ENCODE measurements at regions not wholly inside any gene's neighbourhood (a gene's known extent, or its start where the extent isn't known, plus 50 kb on each side); places are given as distances from the start of the nearest gene placed in this dataset.
"Not testable (repeated sequence)": the region's sequence is repeated elsewhere in the genome, so short reads cannot be mapped to it uniquely, and the experiment has no call there.

- peak in 2 of 6 donors; percentile 49 to 79 for DNase-seq (ENCODE audit: low read depth in 4 of 6, low spot score in 6 of 6)
- Histone ChIP-seq H3K27ac (ENCODE audit: low read depth, low read length) (peak overlapping the region; percentile 29), H3K4me3 (ENCODE audit: low read depth, low read length) (no peak overlapping the region), H3K4me1 (ENCODE audit: control insufficient read depth, insufficient read depth, low read length) (peaks cover 37% of the 10 kb centered on the region), H3K36me3 (ENCODE audit: control insufficient read depth, insufficient read depth, low read length) (no peaks in the 10 kb centered on the region), H3K27me3 (ENCODE audit: control insufficient read depth, insufficient read depth, low read length) (no peaks in the 10 kb centered on the region), H3K9me3 (ENCODE audit: control insufficient read depth, insufficient read depth, low read length) (no peaks in the 10 kb centered on the region)
- WGBS (ENCODE audit: insufficient coverage): 26% methylated on average over 8 of the region's 16 CpGs
Observed at GRCh38 chr5:173673295-173674101, 57.0 kb upstream of the BOD1 start.

GRCh38 chr5:173675287-173675996 is 59.0 kb upstream of the BOD1 start:
- WGBS (ENCODE audit: insufficient coverage): 86% methylated on average over 5 of the region's 6 CpGs
- no peak overlapping the region for H3K4me3 ChIP-seq (ENCODE audit: low read depth, low read length)
- DNase-seq (ENCODE audit: low read depth in 4 of 6, low spot score in 6 of 6): no peak
- no peaks in the 10 kb centered on the region for H3K27me3 ChIP-seq (ENCODE audit: control insufficient read depth, insufficient read depth, low read length)
- no peaks in the 10 kb centered on the region for H3K36me3 ChIP-seq (ENCODE audit: control insufficient read depth, insufficient read depth, low read length)
- H3K9me3 ChIP-seq (ENCODE audit: control insufficient read depth, insufficient read depth, low read length): no peaks in the 10 kb centered on the region
- H3K27ac ChIP-seq (ENCODE audit: low read depth, low read length): no peak overlapping the region
- peaks cover 32% of the 10 kb centered on the region for H3K4me1 ChIP-seq (ENCODE audit: control insufficient read depth, insufficient read depth, low read length)

GRCh38 chr5:173676375-173676774 is 59.9 kb upstream of the BOD1 start:
- WGBS (ENCODE audit: insufficient coverage): 100% methylated on average over 2 of the region's 2 CpGs
- DNase-seq (ENCODE audit: low read depth in 4 of 6, low spot score in 6 of 6): no peak
- no peaks in the 10 kb centered on the region for H3K9me3 ChIP-seq (ENCODE audit: control insufficient read depth, insufficient read depth, low read length)

GRCh38 chr5:173677125-173677672 is 60.7 kb upstream of the BOD1 start:
- WGBS (ENCODE audit: insufficient coverage): no CpG with 5 or more reads among the region's 2 CpGs
- Histone ChIP-seq H3K4me1 (ENCODE audit: control insufficient read depth, insufficient read depth, low read length) (peaks cover 17% of the 10 kb centered on the region), H3K27ac (ENCODE audit: low read depth, low read length) (no peak overlapping the region), H3K4me3 (ENCODE audit: low read depth, low read length) (no peak overlapping the region), H3K27me3 (ENCODE audit: control insufficient read depth, insufficient read depth, low read length) (no peaks in the 10 kb centered on the region), H3K36me3 (ENCODE audit: control insufficient read depth, insufficient read depth, low read length) (no peaks in the 10 kb centered on the region), H3K9me3 (ENCODE audit: control insufficient read depth, insufficient read depth, low read length) (no peaks in the 10 kb centered on the region)
- DNase-seq (ENCODE audit: low read depth in 4 of 6, low spot score in 6 of 6): no peak

More at GRCh38 chr5:173676375-173676774, 59.9 kb upstream of the BOD1 start:
- peaks cover 24% of the 10 kb centered on the region for H3K4me1 ChIP-seq (ENCODE audit: control insufficient read depth, insufficient read depth, low read length)
- H3K27me3 ChIP-seq (ENCODE audit: control insufficient read depth, insufficient read depth, low read length): no peaks in the 10 kb centered on the region
- no peak overlapping the region for H3K27ac ChIP-seq (ENCODE audit: low read depth, low read length)
- no peak overlapping the region for H3K4me3 ChIP-seq (ENCODE audit: low read depth, low read length)
- no peaks in the 10 kb centered on the region for H3K36me3 ChIP-seq (ENCODE audit: control insufficient read depth, insufficient read depth, low read length)

GRCh38 chr5:173679909-173680630 is 63.6 kb upstream of the BOD1 start:
- no peaks in the 10 kb centered on the region for H3K27me3 ChIP-seq (ENCODE audit: control insufficient read depth, insufficient read depth, low read length)
- H3K36me3 ChIP-seq (ENCODE audit: control insufficient read depth, insufficient read depth, low read length): no peaks in the 10 kb centered on the region
- DNase-seq (ENCODE audit: low read depth in 4 of 6, low spot score in 6 of 6): no peak
- 97% methylated on average over 6 of the region's 6 CpGs for WGBS (ENCODE audit: insufficient coverage)
- H3K27ac ChIP-seq (ENCODE audit: low read depth, low read length): no peak overlapping the region
- H3K4me3 ChIP-seq (ENCODE audit: low read depth, low read length): no peak overlapping the region
- H3K9me3 ChIP-seq (ENCODE audit: control insufficient read depth, insufficient read depth, low read length): no peaks in the 10 kb centered on the region
- H3K4me1 ChIP-seq (ENCODE audit: control insufficient read depth, insufficient read depth, low read length): no peaks in the 10 kb centered on the region

- H3K27me3 ChIP-seq (ENCODE audit: control insufficient read depth, insufficient read depth, low read length): no peaks in the 10 kb centered on the region
- no peaks in the 10 kb centered on the region for H3K36me3 ChIP-seq (ENCODE audit: control insufficient read depth, insufficient read depth, low read length)
- no peaks in the 10 kb centered on the region for H3K4me1 ChIP-seq (ENCODE audit: control insufficient read depth, insufficient read depth, low read length)
- no peak overlapping the region for H3K4me3 ChIP-seq (ENCODE audit: low read depth, low read length)
- no peak overlapping the region for H3K27ac ChIP-seq (ENCODE audit: low read depth, low read length)
- DNase-seq (ENCODE audit: low read depth in 4 of 6, low spot score in 6 of 6): no peak
- H3K9me3 ChIP-seq (ENCODE audit: control insufficient read depth, insufficient read depth, low read length): no peaks in the 10 kb centered on the region
- WGBS (ENCODE audit: insufficient coverage): 88% methylated on average over 5 of the region's 6 CpGs
Observed at GRCh38 chr5:173680660-173681242, 64.3 kb upstream of the BOD1 start.

- no CpG with 5 or more reads among the region's 2 CpGs for WGBS (ENCODE audit: insufficient coverage)
- no peaks in the 10 kb centered on the region for H3K27me3 ChIP-seq (ENCODE audit: control insufficient read depth, insufficient read depth, low read length)
- no peaks in the 10 kb centered on the region for H3K9me3 ChIP-seq (ENCODE audit: control insufficient read depth, insufficient read depth, low read length)
- DNase-seq (ENCODE audit: low read depth in 4 of 6, low spot score in 6 of 6): no peak
- H3K4me3 ChIP-seq (ENCODE audit: low read depth, low read length): no peak overlapping the region
- no peaks in the 10 kb centered on the region for H3K36me3 ChIP-seq (ENCODE audit: control insufficient read depth, insufficient read depth, low read length)
- no peaks in the 10 kb centered on the region for H3K4me1 ChIP-seq (ENCODE audit: control insufficient read depth, insufficient read depth, low read length)
- H3K27ac ChIP-seq (ENCODE audit: low read depth, low read length): no peak overlapping the region
Observed at GRCh38 chr5:173682313-173682712, 65.9 kb upstream of the BOD1 start.

GRCh38 chr5:173684535-173684934 is 68.1 kb upstream of the BOD1 start:
- peaks cover 13% of the 10 kb centered on the region for H3K4me1 ChIP-seq (ENCODE audit: control insufficient read depth, insufficient read depth, low read length)
- not testable (repeated sequence) for H3K9me3 ChIP-seq (ENCODE audit: control insufficient read depth, insufficient read depth, low read length); H3K27ac ChIP-seq (ENCODE audit: low read depth, low read length); H3K27me3 ChIP-seq (ENCODE audit: control insufficient read depth, insufficient read depth, low read length); H3K36me3 ChIP-seq (ENCODE audit: control insufficient read depth, insufficient read depth, low read length); H3K4me3 ChIP-seq (ENCODE audit: low read depth, low read length); DNase-seq (ENCODE audit: low read depth in 4 of 6, low spot score in 6 of 6)
- 91% methylated on average over 4 of the region's 5 CpGs for WGBS (ENCODE audit: insufficient coverage)

GRCh38 chr5:173686950-173687349 is 70.5 kb upstream of the BOD1 start:
- H3K27me3 ChIP-seq (ENCODE audit: control insufficient read depth, insufficient read depth, low read length): no peaks in the 10 kb centered on the region
- WGBS (ENCODE audit: insufficient coverage): 92% methylated on average over 2 of the region's 4 CpGs
- DNase-seq (ENCODE audit: low read depth in 4 of 6, low spot score in 6 of 6): no peak
- H3K4me1 ChIP-seq (ENCODE audit: control insufficient read depth, insufficient read depth, low read length): peaks cover 22% of the 10 kb centered on the region
- no peak overlapping the region for H3K27ac ChIP-seq (ENCODE audit: low read depth, low read length)
- H3K4me3 ChIP-seq (ENCODE audit: low read depth, low read length): no peak overlapping the region
- H3K9me3 ChIP-seq (ENCODE audit: control insufficient read depth, insufficient read depth, low read length): no peaks in the 10 kb centered on the region
- no peaks in the 10 kb centered on the region for H3K36me3 ChIP-seq (ENCODE audit: control insufficient read depth, insufficient read depth, low read length)
